ENCODE measurements at regions not wholly inside any gene's neighbourhood (a gene's known extent, or its start where the extent isn't known, plus 50 kb on each side); places are given as distances from the start of the nearest gene placed in this dataset.

GRCh38 chr4:46550471-46550870 is 160.5 kb upstream of the GABRA2 start:
- no peaks in the 10 kb centered on the region for H3K9me3 ChIP-seq
- intact Hi-C loops (cut with DNase I; ENCODE audit: low total_unique reads): no loop called here
- DNase-seq: no peak
- 57 to 80% (median 73%) methylated on average over 1 of the region's 1 CpG for WGBS, 5 donors
- H3K4me1 ChIP-seq: no peaks in the 10 kb centered on the region
- no peak overlapping the region for H3K4me3 ChIP-seq
- no peak overlapping the region for H3K27ac ChIP-seq
- no peaks in the 10 kb centered on the region for H3K36me3 ChIP-seq
- H3K27me3 ChIP-seq (replicated peaks in 1 of 7): no peaks in the 10 kb centered on the region
- no peak for TF ChIP-seq POLR2AphosphoS5 (IDR thresholded peaks at IDR 0.05)
- TF ChIP-seq POLR2A (IDR thresholded peaks at IDR 0.05): no peak

- Histone ChIP-seq H3K36me3 (no peaks in the 10 kb centered on the region), H3K27me3 (replicated peaks in 1 of 7) (no peaks in the 10 kb centered on the region), H3K27ac (no peak overlapping the region), H3K4me3 (no peak overlapping the region), H3K4me1 (no peaks in the 10 kb centered on the region), H3K9me3 (no peaks in the 10 kb centered on the region)
- DNase-seq: no peak
- WGBS, 5 donors: 34 to 49% (median 41%) methylated on average over 3 of the region's 3 CpGs
- no peak for TF ChIP-seq CTCF (IDR thresholded peaks at IDR 0.05 in 8 of 11, conservative IDR thresholded peaks at IDR 0.05 in 3 of 11)
- no peak for TF ChIP-seq POLR2AphosphoS5 (IDR thresholded peaks at IDR 0.05)
- no peak for TF ChIP-seq POLR2A (IDR thresholded peaks at IDR 0.05)
- intact Hi-C loops (cut with DNase I; ENCODE audit: low total_unique reads): no loop called here
Measured at GRCh38 chr4:46549125-46549524, 159.2 kb upstream of the GABRA2 start.

GRCh38 chr4:46524751-46525150 is 134.8 kb upstream of the GABRA2 start:
- no peak overlapping the region for H3K4me3 ChIP-seq
- no peaks in the 10 kb centered on the region for H3K36me3 ChIP-seq
- H3K27ac ChIP-seq: no peak overlapping the region
- H3K4me1 ChIP-seq: no peaks in the 10 kb centered on the region
- DNase-seq: no peak
- H3K27me3 ChIP-seq (replicated peaks in 1 of 7): no peaks in the 10 kb centered on the region
- WGBS, 5 donors: 71 to 84% (median 82%) methylated on average over 3 of the region's 3 CpGs
- H3K9me3 ChIP-seq: peaks cover 0 to 27% (median 6%) of the 10 kb centered on the region in 8 donors
- no peak for TF ChIP-seq POLR2AphosphoS5 (IDR thresholded peaks at IDR 0.05)
- TF ChIP-seq POLR2A (IDR thresholded peaks at IDR 0.05): no peak
- no peak for TF ChIP-seq CTCF (IDR thresholded peaks at IDR 0.05 in 8 of 11, conservative IDR thresholded peaks at IDR 0.05 in 3 of 11)
- intact Hi-C loops (cut with DNase I; ENCODE audit: low total_unique reads): no loop called here

- no peak overlapping the region for H3K4me3 ChIP-seq
- no peaks in the 10 kb centered on the region for H3K27me3 ChIP-seq (replicated peaks in 1 of 7)
- no peaks in the 10 kb centered on the region for H3K4me1 ChIP-seq
- no peak for DNase-seq
- H3K9me3 ChIP-seq: peaks cover 0 to 29% (median 6%) of the 10 kb centered on the region in 8 donors
- intact Hi-C loops (cut with DNase I; ENCODE audit: low total_unique reads): no loop called here
- no peak for TF ChIP-seq CTCF (IDR thresholded peaks at IDR 0.05 in 8 of 11, conservative IDR thresholded peaks at IDR 0.05 in 3 of 11)
- TF ChIP-seq POLR2A (IDR thresholded peaks at IDR 0.05): no peak
- TF ChIP-seq POLR2AphosphoS5 (IDR thresholded peaks at IDR 0.05): no peak
- no peak overlapping the region for H3K27ac ChIP-seq
- no peaks in the 10 kb centered on the region for H3K36me3 ChIP-seq
Measured at GRCh38 chr4:46520361-46520760, 130.4 kb upstream of the GABRA2 start.

- TF ChIP-seq POLR2AphosphoS5 (IDR thresholded peaks at IDR 0.05) (no peak), CTCF (IDR thresholded peaks at IDR 0.05 in 8 of 11, conservative IDR thresholded peaks at IDR 0.05 in 3 of 11) (no peak)
- no peaks in the 10 kb centered on the region for H3K36me3 ChIP-seq
- no peak overlapping the region for H3K4me3 ChIP-seq
- peaks cover 0 to 14% (median 0%) of the 10 kb centered on the region in 8 donors for H3K9me3 ChIP-seq
- no peaks in the 10 kb centered on the region for H3K27me3 ChIP-seq (replicated peaks in 1 of 7)
- 78 to 89% (median 85%) methylated on average over 2 of the region's 2 CpGs for WGBS, 5 donors
- intact Hi-C loops (cut with DNase I; ENCODE audit: low total_unique reads): no loop called here
- DNase-seq: no peak
- no peak overlapping the region for H3K27ac ChIP-seq
- H3K4me1 ChIP-seq: no peaks in the 10 kb centered on the region
Measured at GRCh38 chr4:46515940-46516339, 126.0 kb upstream of the GABRA2 start.
